HEK293T (cell line): ENCODE measurements at regions not wholly inside any gene's neighbourhood (a gene's known extent, or its start where the extent isn't known, plus 50 kb on each side); places are given as distances from the start of the nearest gene placed in this dataset.

Source experiments
- ELF4 ChIP-seq: fragments of 450-650 bp; IDR thresholded peaks from 2 replicates; pipeline ENCODE4 v1.6.1; 2017; ENCODE audit warnings: antibody characterized with exemption
- FOXM1 ChIP-seq: fragments of 450-650 bp; IDR thresholded peaks from 2 replicates; pipeline ENCODE4 v1.6.1; 2017; ENCODE audit warnings: mild to moderate bottlenecking, borderline replicate concordance
- L3MBTL2 ChIP-seq: fragments of 450-650 bp; conservative IDR thresholded peaks from 2 replicates; pipeline ENCODE4 v1.6.1; 2016; ENCODE audit warnings: mild to moderate bottlenecking
- NFRKB ChIP-seq: fragments of 450-650 bp; IDR thresholded peaks from 2 replicates; pipeline ENCODE4 v1.6.1; 2016; ENCODE audit warnings: mild to moderate bottlenecking, moderate library complexity
- SP1 ChIP-seq: fragments of 450-650 bp; IDR thresholded peaks from 2 replicates; pipeline ENCODE4 v1.6.1; 2017
- TF ChIP-seq, protein P1 (sequence below): fragments of 450-650 bp; IDR thresholded peaks from 2 replicates; pipeline ENCODE4 v1.6.1; 2016

DNA sequence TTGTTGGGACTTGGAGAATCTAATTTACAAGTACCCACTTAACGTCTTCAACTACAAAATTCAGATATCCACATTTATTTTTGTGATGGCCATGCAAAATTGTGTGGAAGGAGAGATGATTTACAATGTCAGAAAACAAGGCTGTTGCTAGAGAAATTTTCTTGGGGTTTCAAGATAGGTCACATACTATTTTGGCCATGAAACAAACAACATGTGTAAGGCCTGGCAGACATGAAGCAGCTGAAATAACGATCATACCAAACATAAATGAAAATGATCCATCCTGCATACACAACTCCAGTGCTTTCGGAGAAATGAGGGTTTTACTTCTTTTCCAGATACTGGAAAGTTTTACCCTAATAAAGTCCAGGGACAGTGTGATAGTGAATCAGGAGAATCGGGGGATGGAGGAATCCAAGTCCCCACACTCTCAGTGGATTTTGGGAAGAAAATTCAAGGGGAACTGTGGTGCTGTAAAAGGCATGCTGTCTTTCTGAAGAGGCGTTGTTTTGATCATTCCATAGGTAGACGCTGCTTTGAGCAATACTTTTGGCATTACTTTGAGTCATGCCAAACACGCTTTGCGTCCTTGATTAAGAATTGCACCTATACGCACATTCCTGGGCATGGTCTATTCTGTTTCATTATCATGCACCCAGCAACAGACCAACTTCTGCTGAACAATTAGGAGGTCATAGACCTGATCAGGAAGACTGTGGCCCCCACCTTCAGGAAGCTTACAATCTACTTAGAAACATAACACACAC is 79.4 kb downstream of the POU3F3 start:
- TF ChIP-seq SP1 (no peak), ELF4 (no peak), L3MBTL2 (no peak), FOXM1 (no peak), NFRKB (no peak)
- TF ChIP-seq, protein P1, sequence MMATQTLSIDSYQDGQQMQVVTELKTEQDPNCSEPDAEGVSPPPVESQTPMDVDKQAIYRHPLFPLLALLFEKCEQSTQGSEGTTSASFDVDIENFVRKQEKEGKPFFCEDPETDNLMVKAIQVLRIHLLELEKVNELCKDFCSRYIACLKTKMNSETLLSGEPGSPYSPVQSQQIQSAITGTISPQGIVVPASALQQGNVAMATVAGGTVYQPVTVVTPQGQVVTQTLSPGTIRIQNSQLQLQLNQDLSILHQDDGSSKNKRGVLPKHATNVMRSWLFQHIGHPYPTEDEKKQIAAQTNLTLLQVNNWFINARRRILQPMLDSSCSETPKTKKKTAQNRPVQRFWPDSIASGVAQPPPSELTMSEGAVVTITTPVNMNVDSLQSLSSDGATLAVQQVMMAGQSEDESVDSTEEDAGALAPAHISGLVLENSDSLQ = no peak
